GM12878 (cell line): ENCODE measurements at regions not wholly inside any gene's neighbourhood (a gene's known extent, or its start where the extent isn't known, plus 50 kb on each side); places are given as distances from the start of the nearest gene placed in this dataset.

Experiments used
- ATAC-seq: fragments of 200-7000 bp; cut with Tn5 transposase; 3 replicates; pipeline ENCODE4 v1.9.1; 2020; ENCODE audit warnings: mild to moderate bottlenecking, moderate library complexity
- BruUV-seq: library from RNA; stranded (reverse); fragments of 400-500 nt; replicated peaks from 2 replicates; lab custom pipeline; 2021; lab: Mats Ljungman, UMichigan
- CTCF ChIA-PET: fragments of 300-600 bp; sonication (Branson Sonifier 250); formaldehyde crosslinking; extraction: SDS; loops from one replicate; lab custom pipeline; 2021; ENCODE audit warnings: inconsistent platforms; lab: Yijun Ruan, JAX
- POLR2A ChIA-PET: fragments of 350-600 bp; formaldehyde crosslinking; extraction: SDS; loops from one replicate; lab custom pipeline; 2021; ENCODE audit warnings: inconsistent platforms; lab: Charles Lee
- RAD21 ChIA-PET: fragments of 300-600 bp; sonication (Branson Sonifier 250); formaldehyde crosslinking; loops from one replicate; lab custom pipeline; 2023; ENCODE audit warnings: antibody characterized with exemption; ENCODE audit not compliant: unreplicated experiment; lab: Charles Lee
- SMC1A ChIA-PET: fragments of 300-600 bp; sonication (Branson Sonifier 250); formaldehyde crosslinking; loops from one replicate; lab custom pipeline; 2023; ENCODE audit not compliant: unreplicated experiment, uncharacterized antibody; lab: Charles Lee
- DNase-seq: peaks from one replicate; pipeline ENCODE4 v3.0.0-alpha.2; 2011; ENCODE audit warnings: low read depth, low spot score
- FAIRE-seq: peaks from 3 replicates; lab custom pipeline; 2011; peaks lifted over from hg19 to GRCh38; lab: Jason Lieb, UNC
- H2AFZ ChIP-seq: 2 replicates; pipeline ENCODE4 v1.6.0; 2011; ENCODE audit warnings: low read depth, low read length, control low read depth; ENCODE audit not compliant: control insufficient read depth
- H3K27ac ChIP-seq: 2 replicates; pipeline ENCODE4 v1.5.1; 2011; ENCODE audit warnings: control low read depth; ENCODE audit not compliant: control insufficient read depth, insufficient read depth
- H3K27me3 ChIP-seq, 2 experiments: replicated peaks in 1 of 2; 2 replicates each; pipeline versions ENCODE4 v1.6.0 to v1.6.1; 2011; ENCODE audit warnings: low read length in 1 of 2; ENCODE audit not compliant: control insufficient read depth in 2 of 2, insufficient read depth in 2 of 2
- H3K36me3 ChIP-seq, 2 experiments: 2 replicates each; pipeline ENCODE4 v1.5.1; 2011; ENCODE audit warnings: low read length in 1 of 2; ENCODE audit not compliant: control insufficient read depth in 2 of 2, insufficient read depth in 2 of 2
- H3K4me1 ChIP-seq: 2 replicates; pipeline ENCODE4 v1.6.1; 2011; ENCODE audit warnings: mild to moderate bottlenecking, low read length, moderate library complexity, mixed read lengths; ENCODE audit not compliant: control insufficient read depth, insufficient read depth
- H3K4me2 ChIP-seq: 2 replicates; pipeline ENCODE4 v1.6.0; 2011; ENCODE audit warnings: control low read depth; ENCODE audit not compliant: control insufficient read depth, insufficient read depth
- H3K4me3 ChIP-seq: fragments of 200-600 bp; sonication (generic); 2 replicates; pipeline ENCODE4 v1.5.1; 2016
- H3K79me2 ChIP-seq: 2 replicates; pipeline ENCODE4 v1.6.0; 2011; ENCODE audit warnings: low read length; ENCODE audit not compliant: control insufficient read depth, insufficient read depth
- H3K9ac ChIP-seq: 2 replicates; pipeline ENCODE4 v1.8.0; 2011; ENCODE audit warnings: low read length, control low read depth, mixed read lengths; ENCODE audit not compliant: control insufficient read depth, insufficient read depth
- H3K9me3 ChIP-seq: replicated peaks from 3 replicates; pipeline ENCODE4 v1.5.1; 2011; ENCODE audit warnings: mild to moderate bottlenecking, low read length; ENCODE audit not compliant: control insufficient read depth, insufficient read depth
- H4K20me1 ChIP-seq: 2 replicates; pipeline ENCODE4 v1.6.0; 2011; ENCODE audit not compliant: control insufficient read depth, insufficient read depth
- ATF7 ChIP-seq: fragments of 450-650 bp; IDR thresholded peaks from 2 replicates; pipeline ENCODE4 v1.6.1; 2016; ENCODE audit warnings: low read depth, mild to moderate bottlenecking
- CBX3 ChIP-seq: fragments of 200-600 bp; sonication (generic); IDR thresholded peaks from 2 replicates; pipeline ENCODE4 v1.6.1; 2016; ENCODE audit warnings: low read depth, borderline replicate concordance
- HDAC6 ChIP-seq: fragments of 200-600 bp; sonication (generic); IDR thresholded peaks from one replicate; pipeline ENCODE4 v1.8.0; 2017; ENCODE audit warnings: antibody characterized with exemption; ENCODE audit not compliant: unreplicated experiment
- KAT2A ChIP-seq: conservative IDR thresholded peaks from 2 replicates; pipeline ENCODE4 v1.6.1; 2011; ENCODE audit warnings: low read depth, low read length; ENCODE audit not compliant: control insufficient read depth
- KDM1A ChIP-seq: fragments of 200-600 bp; sonication (generic); IDR thresholded peaks from 2 replicates; pipeline ENCODE4 v1.6.1; 2016; ENCODE audit warnings: borderline replicate concordance
- NFYA ChIP-seq: IDR thresholded peaks from 2 replicates; pipeline ENCODE4 v1.6.1; 2011; ENCODE audit warnings: low read depth, mild to moderate bottlenecking, low read length, improper control_type of control experiment, borderline replicate concordance
- NRF1 ChIP-seq: conservative IDR thresholded peaks from 2 replicates; pipeline ENCODE4 v1.6.1; 2011; ENCODE audit warnings: mild to moderate bottlenecking, low read depth, low read length, improper control_type of control experiment
- SIX5 ChIP-seq: IDR thresholded peaks from 2 replicates; pipeline ENCODE4 v1.6.1; 2011; ENCODE audit warnings: mild to moderate bottlenecking, low read depth, low read length, moderate library complexity; ENCODE audit not compliant: severe bottlenecking
- TCF7 ChIP-seq: IDR thresholded peaks from 2 replicates; pipeline ENCODE4 v1.6.1; 2014; ENCODE audit warnings: antibody characterized with exemption, borderline replicate concordance
- WRNIP1 ChIP-seq: IDR thresholded peaks from 2 replicates; pipeline ENCODE4 v1.6.1; 2011; ENCODE audit warnings: low read depth, low read length, improper control_type of control experiment, borderline replicate concordance
- WGBS: methylation state at CpG from one replicate; pipeline ENCODE4 v1.1.6; 2016; ENCODE audit warnings: low lambda C conversion rate; ENCODE audit not compliant: insufficient replicate concordance, insufficient coverage; ENCODE audit errors: missing lambda C conversion rate; 5-methylcytosine and 5-hydroxymethylcytosine counted together
- in situ Hi-C: fragments of 300-500 bp; cut with MboI; formaldehyde crosslinking; loops from 9 replicates; pipeline ENCODE4 v1.14.3; 2018; ENCODE audit warnings: mixed read lengths
- intact Hi-C: fragments of 100-400 bp; cut with micrococcal nuclease; formaldehyde crosslinking; loops from one replicate; pipeline ENCODE4 v1.14.2; 2022; ENCODE audit not compliant: unreplicated experiment
- TF ChIP-seq, protein P1 (sequence below): fragments of 150-350 bp; IDR thresholded peaks from 2 replicates; pipeline ENCODE4 v1.6.1; 2016; ENCODE audit warnings: low read depth, low read length
- TF ChIP-seq, protein P2 (sequence below): IDR thresholded peaks from 2 replicates; pipeline ENCODE4 v1.6.1; 2011; ENCODE audit warnings: low read depth, mild to moderate bottlenecking, low read length, moderate library complexity, borderline replicate concordance; ENCODE audit errors: extremely low read depth
- TF ChIP-seq, protein P3 (sequence below): IDR thresholded peaks from 2 replicates; pipeline ENCODE4 v1.6.1; 2012; ENCODE audit warnings: low read depth, low read length, improper control_type of control experiment

DNA sequence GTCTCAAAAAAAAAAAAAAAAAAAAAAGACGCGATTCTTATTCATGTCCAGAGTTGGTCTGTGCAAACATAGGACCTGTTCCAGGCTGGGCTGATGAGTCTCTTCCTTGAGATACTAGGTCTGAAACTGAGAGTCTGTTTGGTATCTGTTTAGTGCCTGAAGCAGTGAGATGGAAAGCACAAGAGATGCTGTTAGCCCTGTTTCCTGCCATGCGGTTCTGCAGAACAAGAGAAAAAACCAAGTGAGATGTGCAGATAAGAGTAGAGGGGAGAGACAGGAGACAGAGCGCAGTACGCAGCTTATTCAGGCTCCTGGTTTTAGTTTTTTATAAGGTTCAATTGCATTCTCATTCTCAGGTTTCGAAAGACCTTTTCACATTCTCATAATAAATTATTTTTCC lies 85.8 kb upstream of the PRKCQ start:
- H3K4me1 ChIP-seq, result no peaks in the 10 kb centered on the region
- no TSS peak for BruUV-seq
- CTCF ChIA-PET, result interaction anchor here (0.7 to 6.2 kb wide), 10 partner anchors 13 to 579 kb away, joined by 3 to 90 read pairs (median 5); no protein-coding TSS in a partner anchor
- no peak for DNase-seq
- H3K27ac ChIP-seq, result no peak overlapping the region
- no peaks in the 10 kb centered on the region for H3K9me3 ChIP-seq
- H4K20me1 ChIP-seq, result no peaks in the 10 kb centered on the region
- H3K4me2 ChIP-seq, result no peak overlapping the region
- 16% methylated on average over 4 of the region's 6 CpGs for WGBS
- TF ChIP-seq KAT2A (no peak), NRF1 (no peak), TCF7 (no peak), NFYA (no peak)
- TF ChIP-seq, all 136 proteins: peak for 0
- Histone ChIP-seq H2AFZ (no peak overlapping the region), H3K79me2 (no peaks in the 10 kb centered on the region), H3K36me3 (no peaks in the 10 kb centered on the region), H3K9ac (no peak overlapping the region), H3K4me3 (no peak overlapping the region), H3K27me3 (peaks cover 0 to under 1% of the 10 kb centered on the region in 2 experiments; a peak in 1 of 4 replicates)
- intact Hi-C loops (loop anchor here (5.0 kb wide), 2 partner anchors 84 to 491 kb away; partner anchors contain the start of gene PRKCQ), in situ Hi-C loops (loop anchor here (25.0 kb wide), 1 partner anchor 746 kb away; the partner anchor contains the start of gene SFMBT2)
- peak; percentile 34; the same call in 2 of the 3 replicates for ATAC-seq
- ChIA-PET RAD21 (interaction anchor here (1.1 to 1.5 kb wide), 2 partner anchors 247 to 264 kb away, joined by 3 read pairs; no protein-coding TSS in a partner anchor), POLR2A (interaction anchor here (0.6 kb wide), 3 partner anchors 68 to 256 kb away, joined by 4 to 8 read pairs (median 5); no protein-coding TSS in a partner anchor), SMC1A (interaction anchor here (0.8 to 2.9 kb wide), 8 partner anchors 13 to 251 kb away, joined by 3 to 21 read pairs (median 3); partner anchors contain the start of gene PRKCQ)
- no peak for FAIRE-seq

DNA sequence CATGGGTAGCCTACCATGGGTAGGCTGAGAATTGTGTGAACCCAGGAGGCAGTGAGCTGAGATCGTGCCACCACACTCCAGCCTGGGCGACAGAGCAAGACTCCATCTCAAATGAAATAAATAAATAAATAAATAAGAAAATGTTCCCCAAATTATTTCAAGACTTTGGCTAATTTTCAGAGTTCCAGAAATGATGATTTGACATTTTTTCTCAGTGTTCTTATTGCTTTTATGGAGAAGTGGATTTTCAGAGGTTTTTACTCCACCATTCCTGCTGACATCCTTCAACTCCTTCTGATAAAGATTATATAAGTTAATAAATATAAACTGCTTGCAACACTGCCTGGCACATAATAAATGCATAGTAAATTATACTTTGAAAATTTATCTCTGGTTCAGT lies 80.4 kb upstream of the PRKCQ start:
- ATAC-seq, result no peak
- ChIA-PET SMC1A (interaction anchor here (0.9 to 1.3 kb wide), 4 partner anchors 9 to 98 kb away, joined by 3 to 4 read pairs (median 3); no protein-coding TSS in a partner anchor), POLR2A (no interaction called here), RAD21 (no interaction called here), CTCF (interaction anchor here (0.6 to 2.9 kb wide), 8 partner anchors 10 to 243 kb away, joined by 3 to 16 read pairs (median 4); no protein-coding TSS in a partner anchor)
- H3K36me3 ChIP-seq, result no peaks in the 10 kb centered on the region
- no peak overlapping the region for H3K4me2 ChIP-seq
- no peaks in the 10 kb centered on the region for H3K9me3 ChIP-seq
- in situ Hi-C loops, result loop anchor here (25.0 kb wide), 1 partner anchor 752 kb away; the partner anchor contains the start of gene SFMBT2
- no peak overlapping the region for H3K27ac ChIP-seq
- FAIRE-seq, result no peak
- no TSS peak for BruUV-seq
- no peaks in the 10 kb centered on the region for H3K79me2 ChIP-seq
- 3% methylated on average over 2 of the region's 2 CpGs for WGBS
- H3K4me1 ChIP-seq, result no peaks in the 10 kb centered on the region
- H2AFZ ChIP-seq, result no peak overlapping the region
- H3K9ac ChIP-seq, result no peak overlapping the region
- no peak overlapping the region for H3K4me3 ChIP-seq
- DNase-seq, result no peak
- intact Hi-C loops, result no loop called here
- no peaks in the 10 kb centered on the region for H4K20me1 ChIP-seq
- peaks cover 0 to 2% of the 10 kb centered on the region in 2 experiments; a peak in 2 of 4 replicates for H3K27me3 ChIP-seq
- TF ChIP-seq SIX5 (no peak), HDAC6 (no peak), KDM1A (no peak), WRNIP1 (no peak), CBX3 (no peak), ATF7 (no peak)
- TF ChIP-seq, protein P1, sequence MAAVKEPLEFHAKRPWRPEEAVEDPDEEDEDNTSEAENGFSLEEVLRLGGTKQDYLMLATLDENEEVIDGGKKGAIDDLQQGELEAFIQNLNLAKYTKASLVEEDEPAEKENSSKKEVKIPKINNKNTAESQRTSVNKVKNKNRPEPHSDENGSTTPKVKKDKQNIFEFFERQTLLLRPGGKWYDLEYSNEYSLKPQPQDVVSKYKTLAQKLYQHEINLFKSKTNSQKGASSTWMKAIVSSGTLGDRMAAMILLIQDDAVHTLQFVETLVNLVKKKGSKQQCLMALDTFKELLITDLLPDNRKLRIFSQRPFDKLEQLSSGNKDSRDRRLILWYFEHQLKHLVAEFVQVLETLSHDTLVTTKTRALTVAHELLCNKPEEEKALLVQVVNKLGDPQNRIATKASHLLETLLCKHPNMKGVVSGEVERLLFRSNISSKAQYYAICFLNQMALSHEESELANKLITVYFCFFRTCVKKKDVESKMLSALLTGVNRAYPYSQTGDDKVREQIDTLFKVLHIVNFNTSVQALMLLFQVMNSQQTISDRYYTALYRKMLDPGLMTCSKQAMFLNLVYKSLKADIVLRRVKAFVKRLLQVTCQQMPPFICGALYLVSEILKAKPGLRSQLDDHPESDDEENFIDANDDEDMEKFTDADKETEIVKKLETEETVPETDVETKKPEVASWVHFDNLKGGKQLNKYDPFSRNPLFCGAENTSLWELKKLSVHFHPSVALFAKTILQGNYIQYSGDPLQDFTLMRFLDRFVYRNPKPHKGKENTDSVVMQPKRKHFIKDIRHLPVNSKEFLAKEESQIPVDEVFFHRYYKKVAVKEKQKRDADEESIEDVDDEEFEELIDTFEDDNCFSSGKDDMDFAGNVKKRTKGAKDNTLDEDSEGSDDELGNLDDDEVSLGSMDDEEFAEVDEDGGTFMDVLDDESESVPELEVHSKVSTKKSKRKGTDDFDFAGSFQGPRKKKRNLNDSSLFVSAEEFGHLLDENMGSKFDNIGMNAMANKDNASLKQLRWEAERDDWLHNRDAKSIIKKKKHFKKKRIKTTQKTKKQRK, result no peak
- TF ChIP-seq, protein P2, sequence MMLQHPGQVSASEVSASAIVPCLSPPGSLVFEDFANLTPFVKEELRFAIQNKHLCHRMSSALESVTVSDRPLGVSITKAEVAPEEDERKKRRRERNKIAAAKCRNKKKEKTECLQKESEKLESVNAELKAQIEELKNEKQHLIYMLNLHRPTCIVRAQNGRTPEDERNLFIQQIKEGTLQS, result no peak
- TF ChIP-seq, protein P3, sequence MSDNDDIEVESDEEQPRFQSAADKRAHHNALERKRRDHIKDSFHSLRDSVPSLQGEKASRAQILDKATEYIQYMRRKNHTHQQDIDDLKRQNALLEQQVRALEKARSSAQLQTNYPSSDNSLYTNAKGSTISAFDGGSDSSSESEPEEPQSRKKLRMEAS, result no peak
